ENCODE measurements at regions not wholly inside any gene's neighbourhood (a gene's known extent, or its start where the extent isn't known, plus 50 kb on each side); places are given as distances from the start of the nearest gene placed in this dataset.

DNA sequence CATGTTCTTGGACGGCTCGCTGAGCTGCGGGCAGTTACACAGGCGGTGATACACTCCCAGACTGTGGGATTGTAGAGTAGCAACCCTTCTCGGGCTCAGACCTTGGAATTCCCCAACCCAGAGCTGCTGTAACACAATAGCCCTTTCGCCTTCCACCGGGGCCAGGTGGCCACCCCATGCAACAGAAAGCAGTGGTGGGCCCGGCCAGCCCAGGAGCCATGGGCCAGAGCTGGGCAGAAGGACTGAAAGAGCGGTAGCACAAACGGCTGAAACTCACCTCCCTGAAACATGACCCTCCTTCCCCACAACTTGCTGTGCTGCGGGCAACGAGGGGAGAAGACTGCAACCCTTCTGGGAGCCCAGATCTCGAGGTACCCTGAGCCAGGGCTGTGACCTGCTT, 429.0 kb downstream of the SLITRK1 start:
- TF ChIP-seq POLR2AphosphoS5 (IDR thresholded peaks at IDR 0.05; ENCODE audit: borderline replicate concordance, low read depth, low read length) (no peak), EZH2 (IDR thresholded peaks at IDR 0.05) (no peak)

All from SK-N-MC (cell line).